ENCODE measurements at regions not wholly inside any gene's neighbourhood (a gene's known extent, or its start where the extent isn't known, plus 50 kb on each side); places are given as distances from the start of the nearest gene placed in this dataset.
A peak's percentile ranks its signal among the peaks of the same experiment; 100 is the strongest.

GRCh38 chr14:30373053-30373452, 185.9 kb upstream of the G2E3 start:
- H3K36me3 ChIP-seq (ENCODE audit: control insufficient read depth, insufficient read depth, low read length) = no peaks in the 10 kb centered on the region
- no peak for DNase-seq (ENCODE audit: low read depth in 4 of 6, low spot score in 6 of 6)
- H3K9me3 ChIP-seq (ENCODE audit: control insufficient read depth, insufficient read depth, low read length) = no peaks in the 10 kb centered on the region
- H3K4me1 ChIP-seq (ENCODE audit: control insufficient read depth, insufficient read depth, low read length) = no peaks in the 10 kb centered on the region
- no peak overlapping the region for H3K4me3 ChIP-seq (ENCODE audit: low read depth, low read length)
- H3K27me3 ChIP-seq (ENCODE audit: control insufficient read depth, insufficient read depth, low read length) = no peaks in the 10 kb centered on the region
- WGBS (ENCODE audit: insufficient coverage) = 100% methylated on average over 1 of the region's 2 CpGs
- H3K27ac ChIP-seq (ENCODE audit: low read depth, low read length) = no peak overlapping the region

- no peaks in the 10 kb centered on the region for H3K9me3 ChIP-seq (ENCODE audit: control insufficient read depth, insufficient read depth, low read length)
- no peaks in the 10 kb centered on the region for H3K4me1 ChIP-seq (ENCODE audit: control insufficient read depth, insufficient read depth, low read length)
- H3K4me3 ChIP-seq (ENCODE audit: low read depth, low read length) = no peak overlapping the region
- no peak overlapping the region for H3K27ac ChIP-seq (ENCODE audit: low read depth, low read length)
- no peaks in the 10 kb centered on the region for H3K36me3 ChIP-seq (ENCODE audit: control insufficient read depth, insufficient read depth, low read length)
- peak in 1 of 6 donors; percentile 57 for DNase-seq (ENCODE audit: low read depth in 4 of 6, low spot score in 6 of 6)
- H3K27me3 ChIP-seq (ENCODE audit: control insufficient read depth, insufficient read depth, low read length) = no peaks in the 10 kb centered on the region
- WGBS (ENCODE audit: insufficient coverage) = no CpG with 5 or more reads among the region's 2 CpGs
Measured at GRCh38 chr14:30373526-30373925, 185.4 kb upstream of the G2E3 start.

DNA sequence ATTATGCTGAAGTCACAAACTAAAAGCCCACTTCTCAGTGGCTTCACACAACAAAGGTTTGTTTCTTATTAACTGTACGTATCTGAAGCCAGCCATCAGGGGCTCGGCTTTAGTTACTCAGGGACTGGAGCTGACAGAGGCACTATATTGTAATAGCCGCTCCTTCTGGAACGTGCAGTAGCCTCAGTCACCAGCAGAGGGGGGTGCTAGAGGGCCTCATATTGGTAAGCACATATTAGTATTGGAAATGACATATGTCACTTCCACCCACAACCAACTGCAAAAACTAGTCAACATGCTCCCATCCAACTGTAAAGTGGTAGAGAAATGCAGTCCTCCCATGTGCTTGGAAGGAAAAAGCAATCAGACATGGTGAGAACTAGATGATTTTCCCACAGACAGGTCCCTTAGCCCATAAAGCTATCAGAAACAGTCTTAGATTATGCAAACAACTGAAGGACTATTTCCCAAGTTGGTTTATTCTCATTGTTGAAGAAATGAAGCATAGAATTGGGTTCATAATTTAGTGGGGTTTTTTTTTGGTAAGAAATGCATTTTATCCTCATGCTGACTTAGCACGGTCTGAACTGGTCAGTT, 183.6 kb upstream of the G2E3 start:
- Histone ChIP-seq H3K36me3 (ENCODE audit: control insufficient read depth, insufficient read depth, low read length) (no peaks in the 10 kb centered on the region), H3K4me1 (ENCODE audit: control insufficient read depth, insufficient read depth, low read length) (no peaks in the 10 kb centered on the region), H3K27ac (ENCODE audit: low read depth, low read length) (no peak overlapping the region), H3K27me3 (ENCODE audit: control insufficient read depth, insufficient read depth, low read length) (no peaks in the 10 kb centered on the region), H3K9me3 (ENCODE audit: control insufficient read depth, insufficient read depth, low read length) (no peaks in the 10 kb centered on the region), H3K4me3 (ENCODE audit: low read depth, low read length) (no peak overlapping the region)
- DNase-seq (ENCODE audit: low read depth in 4 of 6, low spot score in 6 of 6) = peak in 2 of 6 donors; percentile 49 to 75
- WGBS (ENCODE audit: insufficient coverage) = 53% methylated on average over 2 of the region's 5 CpGs

GRCh38 chr14:30381861-30382480, 177.0 kb upstream of the G2E3 start:
- no peaks in the 10 kb centered on the region for H3K9me3 ChIP-seq (ENCODE audit: control insufficient read depth, insufficient read depth, low read length)
- peak in 1 of 6 donors; percentile 66 for DNase-seq (ENCODE audit: low read depth in 4 of 6, low spot score in 6 of 6)
- no peaks in the 10 kb centered on the region for H3K36me3 ChIP-seq (ENCODE audit: control insufficient read depth, insufficient read depth, low read length)
- H3K4me1 ChIP-seq (ENCODE audit: control insufficient read depth, insufficient read depth, low read length) = no peaks in the 10 kb centered on the region
- H3K4me3 ChIP-seq (ENCODE audit: low read depth, low read length) = no peak overlapping the region
- H3K27ac ChIP-seq (ENCODE audit: low read depth, low read length) = no peak overlapping the region
- no peaks in the 10 kb centered on the region for H3K27me3 ChIP-seq (ENCODE audit: control insufficient read depth, insufficient read depth, low read length)
- no CpG with 5 or more reads among the region's 2 CpGs for WGBS (ENCODE audit: insufficient coverage)

- Histone ChIP-seq H3K9me3 (ENCODE audit: control insufficient read depth, insufficient read depth, low read length) (no peaks in the 10 kb centered on the region), H3K36me3 (ENCODE audit: control insufficient read depth, insufficient read depth, low read length) (no peaks in the 10 kb centered on the region), H3K4me3 (ENCODE audit: low read depth, low read length) (no peak overlapping the region), H3K4me1 (ENCODE audit: control insufficient read depth, insufficient read depth, low read length) (peaks cover 4% of the 10 kb centered on the region), H3K27me3 (ENCODE audit: control insufficient read depth, insufficient read depth, low read length) (no peaks in the 10 kb centered on the region), H3K27ac (ENCODE audit: low read depth, low read length) (no peak overlapping the region)
- DNase-seq (ENCODE audit: low read depth in 4 of 6, low spot score in 6 of 6) = no peak
- no CpG with 5 or more reads among the region's 1 CpG for WGBS (ENCODE audit: insufficient coverage)
Measured at GRCh38 chr14:30385925-30386324, 173.0 kb upstream of the G2E3 start.

GRCh38 chr14:30387871-30388270, 171.1 kb upstream of the G2E3 start:
- H3K27ac ChIP-seq (ENCODE audit: low read depth, low read length) = no peak overlapping the region
- H3K4me3 ChIP-seq (ENCODE audit: low read depth, low read length) = no peak overlapping the region
- WGBS (ENCODE audit: insufficient coverage) = no CpG with 5 or more reads among the region's 3 CpGs
- H3K9me3 ChIP-seq (ENCODE audit: control insufficient read depth, insufficient read depth, low read length) = no peaks in the 10 kb centered on the region
- peaks cover 4% of the 10 kb centered on the region for H3K4me1 ChIP-seq (ENCODE audit: control insufficient read depth, insufficient read depth, low read length)
- H3K27me3 ChIP-seq (ENCODE audit: control insufficient read depth, insufficient read depth, low read length) = no peaks in the 10 kb centered on the region
- no peak for DNase-seq (ENCODE audit: low read depth in 4 of 6, low spot score in 6 of 6)
- no peaks in the 10 kb centered on the region for H3K36me3 ChIP-seq (ENCODE audit: control insufficient read depth, insufficient read depth, low read length)

DNA sequence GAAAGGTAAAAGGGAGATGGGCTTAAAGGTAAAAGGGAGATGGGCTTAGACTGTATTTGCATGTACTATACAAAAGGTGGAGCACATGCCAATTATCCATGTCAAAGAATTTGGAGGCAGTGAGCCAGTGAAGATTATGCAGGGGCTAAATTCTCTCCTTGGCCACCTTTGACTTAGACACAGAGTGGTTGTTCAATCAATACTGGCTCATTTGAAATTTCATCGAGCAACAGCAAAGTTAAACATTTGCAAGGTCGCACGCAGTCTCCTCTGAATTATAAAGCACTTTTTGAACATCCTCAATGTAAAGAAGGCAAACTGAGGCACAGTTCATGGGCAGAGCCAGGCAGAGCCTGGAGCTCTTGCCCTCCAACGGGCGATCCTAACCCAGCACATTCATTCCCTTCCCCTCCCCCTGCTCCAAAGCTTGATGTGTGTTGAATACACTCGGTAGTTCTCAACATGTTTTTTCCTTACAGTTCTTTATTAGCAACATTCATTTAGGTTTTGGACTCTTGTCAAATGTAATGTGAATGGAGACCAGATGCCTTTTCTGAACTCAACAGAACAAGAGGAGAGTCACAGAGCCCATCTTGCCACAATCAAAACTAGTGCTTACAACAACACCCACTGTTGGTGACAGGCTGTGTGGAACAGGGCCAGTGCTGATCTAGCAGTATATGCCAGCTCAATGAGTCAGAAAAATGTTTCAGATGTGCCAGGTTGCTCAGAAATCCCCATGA, 169.7 kb upstream of the G2E3 start:
- WGBS (ENCODE audit: insufficient coverage) = 83% methylated on average over 3 of the region's 6 CpGs
- Histone ChIP-seq H3K4me3 (ENCODE audit: low read depth, low read length) (no peak overlapping the region), H3K27ac (ENCODE audit: low read depth, low read length) (no peak overlapping the region), H3K9me3 (ENCODE audit: control insufficient read depth, insufficient read depth, low read length) (no peaks in the 10 kb centered on the region), H3K27me3 (ENCODE audit: control insufficient read depth, insufficient read depth, low read length) (no peaks in the 10 kb centered on the region), H3K4me1 (ENCODE audit: control insufficient read depth, insufficient read depth, low read length) (peaks cover 4% of the 10 kb centered on the region), H3K36me3 (ENCODE audit: control insufficient read depth, insufficient read depth, low read length) (no peaks in the 10 kb centered on the region)
- peak in 5 of 6 donors; percentile 10 to 97 (median 43) for DNase-seq (ENCODE audit: low read depth in 4 of 6, low spot score in 6 of 6)

DNA sequence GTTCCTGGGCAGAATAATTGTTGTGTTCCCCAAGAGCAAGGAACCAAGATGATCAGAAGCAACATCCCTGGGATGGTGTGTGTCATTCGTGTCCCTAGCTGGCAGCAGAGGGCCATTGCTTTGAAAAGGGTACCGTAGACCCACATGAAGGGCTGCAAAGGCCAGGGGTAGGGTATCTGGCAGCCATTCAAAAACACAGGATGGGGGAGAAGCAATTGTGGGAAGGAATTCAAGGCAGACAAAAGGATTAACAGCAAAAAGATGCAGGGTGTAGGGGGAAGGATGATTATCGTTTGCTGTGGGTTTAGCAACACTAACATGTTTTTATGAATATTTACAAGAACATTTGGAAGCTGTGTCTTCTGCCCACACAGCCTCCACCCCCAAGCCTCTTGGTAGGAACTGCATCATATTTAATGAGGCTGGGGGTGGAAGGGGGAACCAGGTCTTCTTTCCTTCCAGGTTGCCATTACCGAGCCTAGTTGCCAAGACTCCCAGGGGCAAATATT, 169.0 kb upstream of the G2E3 start:
- Histone ChIP-seq H3K9me3 (ENCODE audit: control insufficient read depth, insufficient read depth, low read length) (no peaks in the 10 kb centered on the region), H3K4me1 (ENCODE audit: control insufficient read depth, insufficient read depth, low read length) (peaks cover 4% of the 10 kb centered on the region), H3K27ac (ENCODE audit: low read depth, low read length) (no peak overlapping the region), H3K36me3 (ENCODE audit: control insufficient read depth, insufficient read depth, low read length) (no peaks in the 10 kb centered on the region), H3K27me3 (ENCODE audit: control insufficient read depth, insufficient read depth, low read length) (no peaks in the 10 kb centered on the region), H3K4me3 (ENCODE audit: low read depth, low read length) (no peak overlapping the region)
- WGBS (ENCODE audit: insufficient coverage) = 56% methylated on average over 3 of the region's 4 CpGs
- no peak for DNase-seq (ENCODE audit: low read depth in 4 of 6, low spot score in 6 of 6)

GRCh38 chr14:30395065-30395464, 163.9 kb upstream of the G2E3 start:
- WGBS (ENCODE audit: insufficient coverage) = no CpG with 5 or more reads among the region's 1 CpG
- H3K27ac ChIP-seq (ENCODE audit: low read depth, low read length) = no peak overlapping the region
- H3K9me3 ChIP-seq (ENCODE audit: control insufficient read depth, insufficient read depth, low read length) = no peaks in the 10 kb centered on the region
- no peak overlapping the region for H3K4me3 ChIP-seq (ENCODE audit: low read depth, low read length)
- no peaks in the 10 kb centered on the region for H3K27me3 ChIP-seq (ENCODE audit: control insufficient read depth, insufficient read depth, low read length)
- no peaks in the 10 kb centered on the region for H3K36me3 ChIP-seq (ENCODE audit: control insufficient read depth, insufficient read depth, low read length)
- no peaks in the 10 kb centered on the region for H3K4me1 ChIP-seq (ENCODE audit: control insufficient read depth, insufficient read depth, low read length)
- no peak for DNase-seq (ENCODE audit: low read depth in 4 of 6, low spot score in 6 of 6)

GRCh38 chr14:30402846-30403245, 156.1 kb upstream of the G2E3 start:
- DNase-seq (ENCODE audit: low read depth in 4 of 6, low spot score in 6 of 6) = no peak
- no peaks in the 10 kb centered on the region for H3K9me3 ChIP-seq (ENCODE audit: control insufficient read depth, insufficient read depth, low read length)
- no peaks in the 10 kb centered on the region for H3K4me1 ChIP-seq (ENCODE audit: control insufficient read depth, insufficient read depth, low read length)
- no peaks in the 10 kb centered on the region for H3K27me3 ChIP-seq (ENCODE audit: control insufficient read depth, insufficient read depth, low read length)
- H3K4me3 ChIP-seq (ENCODE audit: low read depth, low read length) = no peak overlapping the region
- H3K27ac ChIP-seq (ENCODE audit: low read depth, low read length) = no peak overlapping the region
- H3K36me3 ChIP-seq (ENCODE audit: control insufficient read depth, insufficient read depth, low read length) = no peaks in the 10 kb centered on the region

All from spinal cord (tissue), 9 donors.